ENCODE measurements at regions not wholly inside any gene's neighbourhood (a gene's known extent, or its start where the extent isn't known, plus 50 kb on each side); places are given as distances from the start of the nearest gene placed in this dataset.
"Not testable (repeated sequence)": the region's sequence is repeated elsewhere in the genome, so short reads cannot be mapped to it uniquely, and the experiment has no call there.

DNA sequence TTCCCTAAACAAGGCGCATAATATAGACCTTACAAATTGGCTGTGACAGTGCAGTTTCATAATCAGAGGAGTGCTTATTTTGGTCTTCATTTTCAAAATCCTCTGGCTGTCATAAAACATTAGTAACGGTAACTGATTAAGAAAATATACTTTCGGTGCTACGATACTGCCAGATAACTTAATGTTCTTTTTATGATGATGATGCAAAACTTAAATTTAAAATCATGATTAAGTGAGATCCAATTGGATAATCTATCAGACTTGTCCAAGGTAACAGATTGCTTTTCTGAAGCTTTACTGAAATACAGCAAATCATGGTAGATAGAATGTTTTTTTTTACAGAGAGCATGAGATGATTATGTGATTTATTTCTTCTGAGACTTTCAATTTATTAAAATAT lies 364.2 kb upstream of the CNTN3 start:
- no peak for TF ChIP-seq SUZ12 (IDR thresholded peaks at IDR 0.05; ENCODE audit: extremely low read depth, insufficient read depth, insufficient read length)
- no peak for TF ChIP-seq ZNF274 (IDR thresholded peaks at IDR 0.05; ENCODE audit: low read depth, low read length)
- TF ChIP-seq YY1 (IDR thresholded peaks at IDR 0.05; ENCODE audit: insufficient read depth, insufficient read length), result no peak
- H3K4me1 ChIP-seq (ENCODE audit: insufficient read depth, insufficient read length), result no peaks in the 10 kb centered on the region
- DNase-seq (ENCODE audit: low read depth, low spot score), result no peak
- no peak overlapping the region for H3K4me3 ChIP-seq (ENCODE audit: insufficient read length, low read depth)
- no peaks in the 10 kb centered on the region for H3K36me3 ChIP-seq (ENCODE audit: insufficient read depth, insufficient read length, low read length)
- no peaks in the 10 kb centered on the region for H3K27me3 ChIP-seq (ENCODE audit: insufficient read depth, insufficient read length)
- no peaks in the 10 kb centered on the region for H3K9me3 ChIP-seq (ENCODE audit: insufficient read depth, low read length)
- H3K9ac ChIP-seq (ENCODE audit: insufficient read length, low read depth), result no peak overlapping the region

DNA sequence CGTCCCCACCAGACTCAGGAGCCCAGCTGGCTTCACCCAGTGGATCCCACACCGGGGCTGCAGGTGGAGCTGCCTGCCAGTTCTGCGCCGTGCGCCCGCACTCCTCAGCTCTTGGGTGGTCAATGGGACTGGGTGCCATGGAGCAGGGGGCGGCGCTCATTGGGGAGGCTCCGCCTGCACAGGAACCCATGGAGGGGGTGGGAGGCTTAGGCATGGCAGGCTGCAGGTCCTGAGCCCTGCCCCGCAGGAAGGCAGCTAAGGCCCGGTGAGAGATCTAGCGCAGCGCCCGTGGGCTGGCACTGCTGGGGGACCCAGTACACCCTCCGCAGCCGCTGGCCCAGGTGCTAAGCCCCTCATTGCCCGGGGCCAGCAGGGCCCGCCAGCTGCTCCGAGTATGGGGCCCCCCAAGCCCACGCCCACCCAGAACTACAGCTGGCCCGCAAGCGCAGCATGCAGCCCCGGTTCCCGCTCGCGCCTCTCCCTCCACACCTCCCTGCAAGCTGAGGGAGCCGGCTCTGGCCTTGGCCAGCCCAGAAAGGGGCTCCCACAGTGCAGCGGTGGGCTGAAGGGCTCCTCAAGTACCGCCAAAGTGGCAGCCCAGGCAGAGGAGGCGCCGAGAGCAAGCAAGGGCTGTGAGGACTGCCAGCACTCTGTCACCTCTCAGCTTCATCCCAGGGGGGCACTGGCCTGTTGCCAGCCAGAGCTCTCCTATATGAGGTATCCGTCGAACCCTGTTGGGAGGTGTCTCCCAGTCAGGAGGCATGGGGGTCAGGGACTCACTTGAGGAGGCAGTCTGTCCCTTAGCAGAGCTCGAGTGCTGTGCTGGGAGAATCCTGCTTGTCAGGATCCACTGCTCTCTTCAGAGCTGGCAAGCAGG lies 370.8 kb upstream of the CNTN3 start:
- not testable (repeated sequence) for DNase-seq (ENCODE audit: low read depth, low spot score); H3K9me3 ChIP-seq (ENCODE audit: insufficient read depth, low read length); H3K4me1 ChIP-seq (ENCODE audit: insufficient read depth, insufficient read length); H3K27me3 ChIP-seq (ENCODE audit: insufficient read depth, insufficient read length); H3K9ac ChIP-seq (ENCODE audit: insufficient read length, low read depth); H3K4me3 ChIP-seq (ENCODE audit: insufficient read length, low read depth); H3K36me3 ChIP-seq (ENCODE audit: insufficient read depth, insufficient read length, low read length)

DNA sequence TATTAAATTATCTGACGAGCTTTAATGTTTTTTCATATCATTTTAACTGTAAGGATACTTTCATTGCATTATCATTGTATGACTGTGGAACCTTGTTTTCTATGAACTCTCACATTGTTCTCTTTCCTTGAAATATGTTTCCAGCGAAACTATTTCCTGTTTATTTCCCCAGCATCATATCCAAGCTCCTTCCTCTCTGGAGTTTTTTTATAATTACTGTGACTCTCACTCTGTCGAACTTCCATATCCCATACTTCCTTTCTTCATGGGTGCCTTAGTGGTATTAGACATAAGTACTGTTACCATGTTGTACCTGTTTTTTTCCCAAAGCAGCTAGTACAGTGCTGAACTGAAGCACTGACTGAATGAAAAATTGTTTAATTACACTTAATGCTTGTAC lies 373.6 kb upstream of the CNTN3 start:
- TF ChIP-seq ZNF274 (IDR thresholded peaks at IDR 0.05; ENCODE audit: low read depth, low read length) (no peak), SUZ12 (IDR thresholded peaks at IDR 0.05; ENCODE audit: extremely low read depth, insufficient read depth, insufficient read length) (no peak), YY1 (IDR thresholded peaks at IDR 0.05; ENCODE audit: insufficient read depth, insufficient read length) (no peak)
- Histone ChIP-seq H3K36me3 (ENCODE audit: insufficient read depth, insufficient read length, low read length) (no peaks in the 10 kb centered on the region), H3K4me3 (ENCODE audit: insufficient read length, low read depth) (no peak overlapping the region), H3K9me3 (ENCODE audit: insufficient read depth, low read length) (no peaks in the 10 kb centered on the region), H3K9ac (ENCODE audit: insufficient read length, low read depth) (no peak overlapping the region), H3K4me1 (ENCODE audit: insufficient read depth, insufficient read length) (peaks cover 3% of the 10 kb centered on the region), H3K27me3 (ENCODE audit: insufficient read depth, insufficient read length) (no peaks in the 10 kb centered on the region)
- no peak for DNase-seq (ENCODE audit: low read depth, low spot score)

DNA sequence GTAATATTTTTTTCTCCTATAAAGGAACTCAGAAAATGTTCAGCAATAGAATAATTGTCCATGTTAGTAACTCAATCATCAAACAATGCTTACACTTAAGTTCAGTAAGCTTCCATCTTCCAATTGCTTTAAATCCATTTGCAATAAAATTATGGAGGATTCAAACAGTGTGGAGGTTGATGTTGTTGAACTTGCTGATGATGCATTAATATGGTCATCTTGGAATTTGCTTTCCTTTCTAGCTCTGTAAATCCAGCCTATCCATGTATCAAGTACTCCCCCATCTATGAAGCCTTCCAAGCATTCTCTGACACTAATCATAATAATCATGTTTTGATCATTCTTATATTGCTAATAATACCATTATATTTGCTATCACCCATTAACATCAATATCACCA lies 378.4 kb upstream of the CNTN3 start:
- no peak for TF ChIP-seq SUZ12 (IDR thresholded peaks at IDR 0.05; ENCODE audit: extremely low read depth, insufficient read depth, insufficient read length)
- TF ChIP-seq ZNF274 (IDR thresholded peaks at IDR 0.05; ENCODE audit: low read depth, low read length), result no peak
- no peak for TF ChIP-seq YY1 (IDR thresholded peaks at IDR 0.05; ENCODE audit: insufficient read depth, insufficient read length)

DNA sequence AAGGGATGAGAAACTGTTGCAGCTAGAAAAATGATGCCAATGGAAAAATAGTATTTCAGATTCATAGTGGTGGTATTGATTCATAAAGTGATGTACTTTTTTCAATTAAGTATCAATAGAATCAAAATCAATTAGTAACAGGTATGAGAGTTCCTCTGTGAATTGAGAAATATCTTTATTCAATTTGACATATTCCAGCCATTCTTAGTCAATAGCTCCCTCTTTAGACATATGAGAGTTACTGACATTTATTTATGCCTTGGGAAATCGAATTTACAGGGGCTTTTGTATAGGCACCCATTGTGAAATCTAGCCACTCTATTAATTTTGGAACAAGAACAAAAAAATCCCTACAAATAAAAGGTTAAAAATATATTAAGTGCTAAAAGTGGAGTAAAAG lies 386.9 kb upstream of the CNTN3 start:
- H3K36me3 ChIP-seq (ENCODE audit: insufficient read depth, insufficient read length, low read length), result no peaks in the 10 kb centered on the region
- TF ChIP-seq SUZ12 (IDR thresholded peaks at IDR 0.05; ENCODE audit: extremely low read depth, insufficient read depth, insufficient read length) (no peak), ZNF274 (IDR thresholded peaks at IDR 0.05; ENCODE audit: low read depth, low read length) (no peak), YY1 (IDR thresholded peaks at IDR 0.05; ENCODE audit: insufficient read depth, insufficient read length) (no peak)
- H3K4me1 ChIP-seq (ENCODE audit: insufficient read depth, insufficient read length), result no peaks in the 10 kb centered on the region
- no peak overlapping the region for H3K9ac ChIP-seq (ENCODE audit: insufficient read length, low read depth)
- no peak overlapping the region for H3K4me3 ChIP-seq (ENCODE audit: insufficient read length, low read depth)
- no peaks in the 10 kb centered on the region for H3K9me3 ChIP-seq (ENCODE audit: insufficient read depth, low read length)
- H3K27me3 ChIP-seq (ENCODE audit: insufficient read depth, insufficient read length), result no peaks in the 10 kb centered on the region
- DNase-seq (ENCODE audit: low read depth, low spot score), result no peak

More for the DNA sequence above, 378.4 kb upstream of the CNTN3 start:
- H3K4me1 ChIP-seq (ENCODE audit: insufficient read depth, insufficient read length), result no peaks in the 10 kb centered on the region
- no peaks in the 10 kb centered on the region for H3K36me3 ChIP-seq (ENCODE audit: insufficient read depth, insufficient read length, low read length)
- DNase-seq (ENCODE audit: low read depth, low spot score), result no peak
- no peaks in the 10 kb centered on the region for H3K9me3 ChIP-seq (ENCODE audit: insufficient read depth, low read length)
- no peak overlapping the region for H3K4me3 ChIP-seq (ENCODE audit: insufficient read length, low read depth)
- no peak overlapping the region for H3K9ac ChIP-seq (ENCODE audit: insufficient read length, low read depth)
- H3K27me3 ChIP-seq (ENCODE audit: insufficient read depth, insufficient read length), result no peaks in the 10 kb centered on the region

DNA sequence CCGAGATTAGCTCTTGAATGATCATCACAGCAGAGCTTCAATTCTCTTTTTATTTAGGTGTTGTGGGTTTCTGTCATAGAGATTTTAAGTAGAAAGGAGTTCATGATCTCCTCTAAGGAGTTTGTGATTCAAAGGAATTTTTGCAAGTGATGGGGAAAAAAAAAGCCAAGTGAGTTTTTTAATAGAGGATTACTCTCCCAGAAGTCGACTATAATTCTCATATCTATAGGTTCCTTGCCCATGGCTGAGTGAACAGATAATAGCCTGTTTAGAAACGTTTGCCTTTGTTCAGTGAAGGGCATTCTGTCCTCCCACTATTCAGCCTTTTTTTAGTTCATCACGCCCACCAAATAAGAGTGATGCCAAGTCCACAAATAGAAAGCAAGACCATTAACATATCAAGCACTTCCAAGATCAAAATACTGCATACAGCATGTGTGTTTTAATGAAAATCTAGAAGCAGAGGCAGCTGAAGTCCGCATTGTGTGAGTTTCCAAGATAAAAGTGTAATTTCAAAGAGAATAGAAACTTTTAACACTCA lies 398.4 kb upstream of the CNTN3 start:
- Histone ChIP-seq H3K27me3 (ENCODE audit: insufficient read depth, insufficient read length) (no peaks in the 10 kb centered on the region), H3K9ac (ENCODE audit: insufficient read length, low read depth) (no peak overlapping the region), H3K4me1 (ENCODE audit: insufficient read depth, insufficient read length) (no peaks in the 10 kb centered on the region), H3K9me3 (ENCODE audit: insufficient read depth, low read length) (no peaks in the 10 kb centered on the region), H3K4me3 (ENCODE audit: insufficient read length, low read depth) (no peak overlapping the region), H3K36me3 (ENCODE audit: insufficient read depth, insufficient read length, low read length) (no peaks in the 10 kb centered on the region)
- no peak for TF ChIP-seq ZNF274 (IDR thresholded peaks at IDR 0.05; ENCODE audit: low read depth, low read length)
- TF ChIP-seq YY1 (IDR thresholded peaks at IDR 0.05; ENCODE audit: insufficient read depth, insufficient read length), result no peak
- TF ChIP-seq SUZ12 (IDR thresholded peaks at IDR 0.05; ENCODE audit: extremely low read depth, insufficient read depth, insufficient read length), result no peak
- no peak for DNase-seq (ENCODE audit: low read depth, low spot score)

DNA sequence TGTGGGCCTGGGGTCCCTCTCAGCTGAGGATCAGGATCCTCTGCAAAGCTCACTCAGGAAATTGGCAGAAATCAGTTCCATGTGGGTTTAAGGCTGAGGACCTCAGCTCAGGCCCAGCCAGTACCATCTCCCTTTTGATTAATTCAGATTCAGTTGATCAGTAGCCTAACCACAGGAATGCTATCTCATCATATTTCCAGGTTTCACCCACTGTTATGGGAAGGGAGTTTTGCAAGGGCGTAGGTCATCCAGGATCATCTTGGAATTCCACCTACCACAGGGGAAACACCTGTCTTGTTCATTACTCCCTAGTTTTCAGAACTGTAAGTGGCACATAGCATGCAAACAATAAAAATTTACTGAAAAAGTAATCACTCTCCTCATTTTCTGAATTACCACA lies 399.5 kb upstream of the CNTN3 start:
- Histone ChIP-seq H3K4me1 (ENCODE audit: insufficient read depth, insufficient read length) (no peaks in the 10 kb centered on the region), H3K27me3 (ENCODE audit: insufficient read depth, insufficient read length) (no peaks in the 10 kb centered on the region), H3K9me3 (ENCODE audit: insufficient read depth, low read length) (no peaks in the 10 kb centered on the region), H3K36me3 (ENCODE audit: insufficient read depth, insufficient read length, low read length) (no peaks in the 10 kb centered on the region), H3K4me3 (ENCODE audit: insufficient read length, low read depth) (no peak overlapping the region), H3K9ac (ENCODE audit: insufficient read length, low read depth) (no peak overlapping the region)
- DNase-seq (ENCODE audit: low read depth, low spot score), result no peak
- TF ChIP-seq YY1 (IDR thresholded peaks at IDR 0.05; ENCODE audit: insufficient read depth, insufficient read length), result no peak
- TF ChIP-seq ZNF274 (IDR thresholded peaks at IDR 0.05; ENCODE audit: low read depth, low read length), result no peak
- no peak for TF ChIP-seq SUZ12 (IDR thresholded peaks at IDR 0.05; ENCODE audit: extremely low read depth, insufficient read depth, insufficient read length)

Measured in NT2/D1 (cell line).